HUDEP-2 (cell line): ENCODE measurements at regions not wholly inside any gene's neighbourhood (a gene's known extent, or its start where the extent isn't known, plus 50 kb on each side); places are given as distances from the start of the nearest gene placed in this dataset.

Source experiments
- DNase-seq, 76 experiments: peaks; one replicate each; lab custom pipeline; 2025; ENCODE audit not compliant: unreplicated experiment in 76 of 76; lab: John Stamatoyannopoulos, UW

DNA sequence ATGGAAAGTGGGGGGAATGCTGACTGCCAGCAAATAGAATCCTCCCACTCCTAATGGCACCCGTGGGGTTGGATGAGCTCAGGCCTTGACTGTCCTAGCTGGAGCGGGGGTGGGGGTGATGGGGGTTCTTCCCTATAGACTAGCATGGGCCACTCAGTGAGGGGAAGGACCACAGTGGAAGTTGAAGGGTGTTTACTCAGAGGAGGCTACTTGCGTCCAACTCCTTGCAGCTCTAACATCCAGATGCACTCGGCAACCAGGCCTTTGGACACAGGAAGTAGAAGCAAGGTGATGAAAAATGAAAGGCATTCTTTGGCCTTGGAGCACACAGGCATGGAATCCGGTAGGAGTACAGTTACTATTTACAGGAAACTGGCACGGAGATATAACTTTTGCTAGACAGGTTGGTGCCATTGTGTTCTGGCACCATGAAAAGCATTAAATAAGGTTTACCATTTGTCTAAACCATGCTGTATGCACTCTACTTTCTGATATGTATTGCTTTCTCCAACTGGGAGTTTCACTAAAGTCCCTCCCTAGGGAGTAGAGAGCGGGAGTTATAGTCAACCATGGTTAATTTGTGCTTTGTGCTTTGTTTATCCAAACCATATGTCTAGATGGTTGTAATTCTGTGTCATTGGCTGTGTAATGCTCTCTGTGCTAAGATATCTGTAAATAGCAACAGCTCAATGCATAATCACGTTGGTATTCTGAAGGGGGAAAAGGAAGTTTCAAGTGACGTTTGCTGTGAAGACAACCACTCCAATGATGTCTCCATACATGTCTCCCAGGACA is 125.3 kb downstream of the TSHZ3 start:
- no peak for DNase-seq

GRCh38 chr19:31220540-31220939 is 128.7 kb downstream of the TSHZ3 start:
- peak in 12 of 76 experiments; percentile 2 to 27 (median 12) for DNase-seq

DNA sequence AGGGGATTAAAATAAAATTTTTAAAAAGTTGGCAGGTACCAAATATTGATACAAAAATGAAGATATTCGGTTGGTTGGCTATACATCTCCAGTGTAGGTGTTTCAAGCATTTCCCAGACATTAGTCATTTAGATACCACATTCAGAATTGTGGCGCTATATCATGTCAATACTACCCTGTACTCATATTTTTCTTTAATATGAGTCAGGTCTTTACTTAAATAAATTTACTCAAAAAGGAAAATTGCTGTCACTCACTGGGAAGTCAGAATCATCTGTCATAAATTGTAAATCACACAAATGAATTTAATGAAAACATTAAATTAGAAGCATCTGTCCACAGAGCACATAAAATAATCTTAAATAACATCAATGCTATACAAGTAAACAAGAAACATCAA is 134.2 kb downstream of the TSHZ3 start:
- no peak for DNase-seq

DNA sequence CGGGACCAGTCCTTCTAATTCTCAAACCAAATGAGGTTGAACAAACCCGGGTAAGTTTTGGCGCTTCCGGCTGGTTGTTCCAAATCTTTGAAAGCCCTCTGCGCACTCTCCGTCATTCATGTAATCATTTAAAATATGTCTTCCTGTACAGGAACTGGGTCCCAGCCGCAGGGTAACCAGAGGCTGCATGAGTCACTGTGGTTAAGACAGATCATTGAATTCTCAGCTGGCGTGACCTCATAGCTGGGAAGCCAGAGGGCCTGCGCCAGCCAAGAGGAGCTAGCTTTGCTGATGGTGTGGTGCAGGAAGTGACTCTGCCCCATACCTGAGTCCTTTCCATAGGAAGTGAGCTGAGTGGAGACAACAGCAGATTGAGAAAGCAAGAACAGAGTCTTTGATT is 135.2 kb downstream of the TSHZ3 start:
- peak in 26 of 76 experiments; percentile 2 to 58 (median 14) for DNase-seq

DNA sequence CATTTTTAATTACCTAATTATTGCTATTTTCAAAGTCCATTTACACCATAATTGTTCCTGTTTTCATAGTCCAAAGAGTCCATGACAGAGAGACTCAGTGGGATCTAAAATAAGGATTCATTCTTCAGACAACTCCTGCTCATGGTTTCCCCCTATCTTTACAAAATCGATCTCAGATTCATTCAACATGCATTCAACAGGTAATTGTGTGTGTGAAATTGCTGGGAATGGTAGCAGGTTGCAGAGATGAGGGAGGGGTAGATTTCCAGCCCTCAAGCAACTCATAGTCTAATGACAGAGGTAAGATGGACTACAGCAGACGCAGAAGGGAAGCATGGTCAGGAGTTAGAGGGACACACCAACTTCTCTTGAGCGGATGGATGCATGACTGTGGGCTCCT is 138.1 kb downstream of the TSHZ3 start:
- no peak for DNase-seq

DNA sequence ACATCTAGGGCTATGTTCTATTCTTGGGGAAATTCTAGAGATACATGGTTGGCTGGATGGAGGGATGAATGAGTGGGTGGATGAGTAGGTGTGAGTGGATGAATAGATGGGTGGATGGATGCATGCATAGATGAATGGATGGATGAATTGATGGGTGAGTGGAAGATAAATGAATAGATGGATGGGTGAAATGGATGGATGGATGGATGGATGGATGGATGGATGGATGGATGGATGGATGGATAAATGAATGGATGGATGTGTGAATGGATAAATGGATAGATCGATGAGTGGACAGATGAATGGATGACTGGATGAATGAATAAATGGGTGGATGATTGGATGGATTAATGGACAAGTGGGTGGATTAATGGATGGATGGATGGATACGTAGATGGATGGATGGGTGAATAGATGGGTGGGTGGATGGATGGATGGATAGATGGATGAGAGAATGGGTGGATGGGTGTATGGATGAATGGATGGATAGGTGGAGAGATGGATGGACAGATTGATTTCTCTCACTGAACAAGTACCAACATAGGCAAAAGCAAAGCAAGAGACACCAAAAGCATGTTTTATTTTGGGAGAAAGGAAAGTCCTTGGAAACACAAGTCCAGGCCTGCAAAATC is 143.2 kb downstream of the TSHZ3 start:
- DNase-seq, result no peak

DNA sequence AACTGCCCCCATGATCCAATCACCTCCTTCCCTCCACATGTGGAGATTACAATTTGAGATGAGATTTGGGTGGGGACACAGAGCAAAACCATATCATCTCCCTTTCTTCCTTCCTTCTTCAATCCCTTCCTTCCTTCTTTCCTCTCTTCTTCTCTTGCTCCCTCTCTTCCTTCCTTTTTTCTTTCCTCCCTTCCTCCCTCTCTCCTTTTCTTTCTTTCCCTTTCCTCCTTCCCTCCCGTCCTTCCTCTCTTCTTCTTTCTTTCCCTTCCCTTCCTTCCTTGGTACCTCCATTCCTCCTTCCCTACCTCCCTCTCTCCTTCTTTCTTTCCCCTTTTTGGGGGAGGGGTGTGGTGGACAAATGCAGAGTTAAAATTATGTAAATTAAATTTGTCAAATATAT is 145.1 kb downstream of the TSHZ3 start:
- DNase-seq, result no peak

DNA sequence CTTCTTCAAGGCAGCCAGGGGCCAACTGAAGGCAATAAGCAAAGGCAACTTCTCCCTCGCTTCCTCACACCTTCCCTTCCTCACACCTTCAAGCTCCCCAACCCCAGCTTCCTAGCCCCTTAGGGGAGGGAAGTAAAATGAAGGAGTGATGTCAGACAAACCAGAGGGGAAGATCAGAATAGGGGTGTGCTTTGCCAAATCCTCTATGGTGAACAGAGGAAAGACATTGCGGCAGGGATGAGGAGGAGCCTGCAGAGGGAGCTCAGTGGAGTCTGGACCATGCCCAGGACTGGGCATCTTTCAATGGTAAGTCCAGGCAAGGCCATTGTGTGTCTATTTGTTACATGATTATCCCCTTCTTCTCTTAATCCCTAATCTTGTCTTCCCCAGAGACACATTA is 164.0 kb downstream of the TSHZ3 start:
- DNase-seq, result no peak

DNA sequence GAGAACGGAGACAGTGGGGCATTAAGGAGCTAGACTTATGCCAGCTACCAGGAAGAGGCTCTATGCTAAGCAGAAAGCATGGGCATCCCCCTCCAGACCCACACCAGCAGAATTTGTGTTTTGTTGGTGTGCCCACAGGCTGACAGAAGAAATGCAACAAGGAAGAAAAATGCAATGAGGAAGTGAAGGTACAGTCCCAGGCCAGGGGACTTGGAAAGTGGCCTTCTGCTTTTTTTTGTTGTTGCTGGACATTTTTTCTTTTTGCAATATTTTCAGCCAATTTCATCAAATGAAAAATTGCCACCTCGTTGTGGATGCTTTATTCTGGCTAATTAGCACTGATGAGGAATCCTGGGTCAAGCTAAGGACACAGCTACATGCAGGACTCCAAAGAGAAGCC is 167.7 kb downstream of the TSHZ3 start:
- no peak for DNase-seq

DNA sequence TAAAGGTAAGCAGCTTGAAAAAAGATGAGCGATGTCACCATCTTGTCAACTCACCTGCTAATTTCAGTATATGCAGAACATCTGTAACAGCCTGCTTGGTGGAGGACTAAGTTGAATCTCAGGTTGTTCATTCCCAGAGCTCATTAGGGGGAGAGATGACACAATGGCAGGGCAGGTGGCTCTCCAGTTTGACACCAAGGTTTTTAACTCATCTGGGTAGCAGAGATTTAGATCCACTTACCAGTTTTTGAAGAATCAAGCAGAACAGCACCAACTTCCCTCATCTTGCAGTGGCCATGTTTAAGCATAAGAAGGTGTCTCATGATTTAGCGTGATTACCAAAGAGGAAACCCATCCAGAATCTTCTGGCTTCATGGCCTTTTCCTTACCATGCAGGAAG is 168.3 kb downstream of the TSHZ3 start:
- no peak for DNase-seq

GRCh38 chr19:31179471-31179852 is 169.8 kb downstream of the TSHZ3 start:
- DNase-seq, result no peak

GRCh38 chr19:31178833-31179470 is 170.3 kb downstream of the TSHZ3 start:
- DNase-seq, result no peak

- no peak for DNase-seq
Observed at GRCh38 chr19:31177246-31177645, 172.0 kb downstream of the TSHZ3 start.

- DNase-seq, result no peak
Observed at GRCh38 chr19:31175564-31176348, 173.5 kb downstream of the TSHZ3 start.

- no peak for DNase-seq
Observed at GRCh38 chr19:31174948-31175347, 174.3 kb downstream of the TSHZ3 start.

DNA sequence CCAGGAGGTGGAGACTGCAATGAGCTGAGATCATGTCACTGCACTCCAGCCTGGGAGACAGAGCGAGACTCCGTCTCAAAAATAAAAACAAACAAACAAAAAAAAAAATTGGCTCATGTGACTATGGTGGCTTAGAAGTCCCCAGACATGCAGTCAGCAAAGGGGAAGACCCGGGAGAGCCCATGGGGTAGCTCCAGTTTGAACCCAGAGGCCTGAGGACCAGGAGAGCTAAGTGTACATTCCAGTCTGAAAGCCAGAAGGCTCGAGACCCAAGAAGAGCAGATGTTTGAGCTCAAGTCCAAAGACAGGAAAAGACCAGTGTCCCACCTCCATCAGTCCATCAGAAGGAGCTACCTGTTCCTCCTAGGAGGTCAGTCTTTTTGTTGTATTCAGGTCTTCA is 175.2 kb downstream of the TSHZ3 start:
- DNase-seq, result no peak

- no peak for DNase-seq
Observed at GRCh38 chr19:31171936-31172335, 177.3 kb downstream of the TSHZ3 start.

GRCh38 chr19:31170046-31170445 is 179.2 kb downstream of the TSHZ3 start:
- DNase-seq, result no peak

GRCh38 chr19:31168106-31168625 is 181.1 kb downstream of the TSHZ3 start:
- no peak for DNase-seq

GRCh38 chr19:31167690-31168089 is 181.5 kb downstream of the TSHZ3 start:
- DNase-seq, result no peak

GRCh38 chr19:31166206-31166605 is 183.0 kb downstream of the TSHZ3 start:
- DNase-seq, result no peak
